Thymus (tissue), 11 donors: ENCODE measurements at regions not wholly inside any gene's neighbourhood (a gene's known extent, or its start where the extent isn't known, plus 50 kb on each side); places are given as distances from the start of the nearest gene placed in this dataset.

Experiments
- DNase-seq, 9 donors: peaks; one replicate each; pipeline ENCODE4 v3.0.0-alpha.2; 2013; ENCODE audit warnings: low spot score in 9 of 9, low read depth in 6 of 9, missing footprints in 1 of 9
- H3K27ac ChIP-seq, 2 donors: one replicate each; pipeline ENCODE4 v1.5.1; 2013; ENCODE audit warnings: control low read depth in 1 of 2, low read depth in 1 of 2, low read length in 1 of 2, mild to moderate bottlenecking in 1 of 2, moderate library complexity in 1 of 2
- H3K27me3 ChIP-seq, 2 donors: one replicate each; pipeline ENCODE4 v1.5.1; 2013; ENCODE audit warnings: low read length in 1 of 2; ENCODE audit not compliant: control insufficient read depth in 2 of 2, insufficient read depth in 1 of 2
- H3K36me3 ChIP-seq, 2 donors: one replicate each; pipeline ENCODE4 v1.5.1; 2013; ENCODE audit warnings: low read length in 1 of 2, mild to moderate bottlenecking in 1 of 2, moderate library complexity in 1 of 2; ENCODE audit not compliant: control insufficient read depth in 2 of 2, insufficient read depth in 2 of 2
- H3K4me1 ChIP-seq, 2 donors: one replicate each; pipeline ENCODE4 v1.5.1; 2013; ENCODE audit warnings: low read length in 2 of 2; ENCODE audit not compliant: control insufficient read depth in 2 of 2, insufficient read depth in 2 of 2
- H3K4me3 ChIP-seq, 2 donors: one replicate each; pipeline ENCODE4 v1.5.1; 2013; ENCODE audit warnings: low read length in 2 of 2, control low read depth in 1 of 2, mild to moderate bottlenecking in 1 of 2
- H3K9me3 ChIP-seq, 2 donors: one replicate each; pipeline ENCODE4 v1.5.1; 2013; ENCODE audit warnings: low read length in 1 of 2, mild to moderate bottlenecking in 1 of 2; ENCODE audit not compliant: control insufficient read depth in 2 of 2, insufficient read depth in 1 of 2
- WGBS: extraction: QIAGEN DNeasy Blood & Tissue Kit; methylation state at CpG from one replicate; pipeline ENCODE4 v1.1.7; 2013; 5-methylcytosine and 5-hydroxymethylcytosine counted together
- donor health status: healthy.

DNA sequence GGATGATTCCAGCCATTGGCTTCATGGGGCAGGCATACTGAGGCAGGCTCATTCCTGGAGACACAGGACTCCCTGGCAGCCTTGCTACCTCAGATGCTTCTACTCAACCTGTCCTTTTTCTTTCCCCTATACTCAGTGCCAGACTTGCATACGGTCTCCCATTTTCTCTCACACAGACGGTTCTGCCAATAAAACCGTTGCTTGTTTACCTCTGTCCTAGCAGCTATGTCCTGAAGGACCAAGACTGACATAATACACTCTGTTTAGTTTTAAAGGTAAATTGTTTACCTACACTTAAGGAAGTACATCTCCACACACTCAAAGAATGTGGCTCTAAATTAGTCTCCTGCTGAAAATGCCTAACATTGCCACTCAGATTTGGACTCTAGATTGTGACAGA lies 151.0 kb upstream of the RFX3 start:
- no peak for DNase-seq
- Histone ChIP-seq H3K4me1 (no peaks in the 10 kb centered on the region), H3K27ac (no peak overlapping the region), H3K36me3 (no peaks in the 10 kb centered on the region), H3K4me3 (no peak overlapping the region), H3K9me3 (no peaks in the 10 kb centered on the region), H3K27me3 (no peaks in the 10 kb centered on the region)
- 97% methylated on average over 3 of the region's 3 CpGs for WGBS

- Histone ChIP-seq H3K36me3 (no peaks in the 10 kb centered on the region), H3K27ac (no peak overlapping the region), H3K9me3 (no peaks in the 10 kb centered on the region), H3K4me1 (no peaks in the 10 kb centered on the region), H3K4me3 (no peak overlapping the region), H3K27me3 (no peaks in the 10 kb centered on the region)
- WGBS = 87% methylated on average over 2 of the region's 2 CpGs
- DNase-seq = no peak
Measured at GRCh38 chr9:3675946-3676345, 150.1 kb upstream of the RFX3 start.

DNA sequence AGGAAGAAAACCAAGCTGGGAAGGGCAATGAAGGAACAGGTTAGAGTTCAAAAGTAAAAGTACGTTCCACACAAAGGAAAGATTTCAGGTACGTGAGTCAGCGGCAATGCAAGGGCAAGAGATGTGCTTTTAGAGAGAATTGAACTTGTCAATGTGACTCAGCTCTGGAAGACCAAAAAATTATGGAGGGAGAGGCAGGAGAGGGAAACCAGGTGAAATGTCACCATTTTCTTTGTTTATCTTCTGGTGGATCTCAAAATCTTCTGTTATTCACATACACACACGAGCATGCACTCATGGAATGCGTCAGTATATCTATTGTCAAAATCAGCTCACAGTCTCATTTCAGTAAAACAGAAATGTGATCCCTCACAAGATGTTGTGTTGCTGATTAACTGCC lies 148.8 kb upstream of the RFX3 start:
- H3K27me3 ChIP-seq = no peaks in the 10 kb centered on the region
- no peak overlapping the region for H3K27ac ChIP-seq
- WGBS = 98% methylated on average over 5 of the region's 5 CpGs
- no peaks in the 10 kb centered on the region for H3K36me3 ChIP-seq
- DNase-seq = no peak
- H3K9me3 ChIP-seq = no peaks in the 10 kb centered on the region
- no peak overlapping the region for H3K4me3 ChIP-seq
- H3K4me1 ChIP-seq = no peaks in the 10 kb centered on the region

GRCh38 chr9:3672399-3672798 lies 146.6 kb upstream of the RFX3 start:
- WGBS = 90% methylated on average over 5 of the region's 5 CpGs

DNA sequence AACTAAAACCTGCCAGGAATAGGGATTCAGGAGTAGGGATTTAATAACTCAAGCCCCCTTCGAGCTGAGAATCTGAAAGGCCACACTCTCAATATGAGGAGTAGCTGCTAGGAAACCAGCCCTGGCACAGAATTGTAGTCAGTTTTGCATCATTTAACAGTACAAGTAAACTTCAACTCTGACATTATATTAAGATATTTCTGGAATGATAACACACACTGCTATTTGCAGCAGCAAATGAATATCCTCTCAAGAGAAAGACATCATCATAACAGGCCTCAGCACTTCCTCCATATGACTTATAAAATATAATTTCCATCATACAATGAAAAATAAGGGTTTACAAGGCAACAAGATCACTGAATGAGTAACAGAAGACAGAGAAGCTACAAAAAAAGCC lies 138.2 kb upstream of the RFX3 start:
- no peaks in the 10 kb centered on the region for H3K27me3 ChIP-seq
- H3K36me3 ChIP-seq = no peaks in the 10 kb centered on the region
- H3K4me3 ChIP-seq = no peak overlapping the region
- H3K27ac ChIP-seq = no peak overlapping the region
- DNase-seq = no peak
- no peaks in the 10 kb centered on the region for H3K9me3 ChIP-seq
- H3K4me1 ChIP-seq = no peaks in the 10 kb centered on the region
- 90% methylated on average over 1 of the region's 1 CpG for WGBS

More at GRCh38 chr9:3672399-3672798, 146.6 kb upstream of the RFX3 start:
- Histone ChIP-seq H3K4me1 (no peaks in the 10 kb centered on the region), H3K4me3 (no peak overlapping the region), H3K36me3 (no peaks in the 10 kb centered on the region), H3K27ac (no peak overlapping the region), H3K9me3 (no peaks in the 10 kb centered on the region), H3K27me3 (no peaks in the 10 kb centered on the region)
- DNase-seq = no peak

GRCh38 chr9:3662671-3663070 lies 136.9 kb upstream of the RFX3 start:
- DNase-seq = no peak
- H3K9me3 ChIP-seq = no peaks in the 10 kb centered on the region

GRCh38 chr9:3660936-3661335 lies 135.1 kb upstream of the RFX3 start:
- Histone ChIP-seq H3K4me1 (no peaks in the 10 kb centered on the region), H3K4me3 (no peak overlapping the region), H3K9me3 (no peaks in the 10 kb centered on the region), H3K27ac (no peak overlapping the region), H3K36me3 (no peaks in the 10 kb centered on the region), H3K27me3 (no peaks in the 10 kb centered on the region)
- no peak for DNase-seq
- WGBS = 93% methylated on average over 1 of the region's 1 CpG

More at GRCh38 chr9:3662671-3663070, 136.9 kb upstream of the RFX3 start:
- Histone ChIP-seq H3K4me1 (no peaks in the 10 kb centered on the region), H3K36me3 (no peaks in the 10 kb centered on the region), H3K4me3 (no peak overlapping the region), H3K27ac (no peak overlapping the region), H3K27me3 (no peaks in the 10 kb centered on the region)
- 95% methylated on average over 4 of the region's 4 CpGs for WGBS

GRCh38 chr9:3659647-3660046 lies 133.8 kb upstream of the RFX3 start:
- Histone ChIP-seq H3K36me3 (no peaks in the 10 kb centered on the region), H3K27ac (no peak overlapping the region), H3K27me3 (no peaks in the 10 kb centered on the region), H3K4me1 (no peaks in the 10 kb centered on the region), H3K9me3 (no peaks in the 10 kb centered on the region), H3K4me3 (no peak overlapping the region)
- DNase-seq = no peak
- WGBS = 76% methylated on average over 2 of the region's 2 CpGs

GRCh38 chr9:3658964-3659363 lies 133.2 kb upstream of the RFX3 start:
- no peaks in the 10 kb centered on the region for H3K9me3 ChIP-seq
- H3K4me1 ChIP-seq = no peaks in the 10 kb centered on the region
- DNase-seq = no peak
- H3K27ac ChIP-seq = no peak overlapping the region
- no peaks in the 10 kb centered on the region for H3K27me3 ChIP-seq
- no peak overlapping the region for H3K4me3 ChIP-seq
- H3K36me3 ChIP-seq = no peaks in the 10 kb centered on the region
- WGBS = 98% methylated on average over 3 of the region's 3 CpGs

DNA sequence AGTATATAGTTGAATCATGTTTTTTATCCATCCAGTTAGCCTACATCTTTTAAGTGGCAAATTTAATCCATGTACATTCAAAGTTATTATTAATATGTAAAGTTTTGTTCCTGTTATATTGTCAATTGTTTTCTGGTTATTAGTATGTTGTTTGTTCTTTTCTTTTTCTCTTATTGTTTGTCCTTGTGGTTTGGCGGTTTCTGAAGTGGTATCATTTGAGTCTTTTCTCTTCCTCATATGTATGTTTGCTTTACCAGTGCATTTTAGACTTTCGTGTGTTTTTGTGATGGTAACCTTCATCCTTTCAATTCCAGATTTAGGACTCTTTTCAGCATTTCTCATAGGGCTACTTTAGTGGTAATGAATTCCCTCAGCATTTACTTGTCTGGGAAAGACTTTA lies 130.4 kb upstream of the RFX3 start:
- no peaks in the 10 kb centered on the region for H3K9me3 ChIP-seq
- WGBS = 97% methylated on average over 2 of the region's 2 CpGs
- H3K4me1 ChIP-seq = no peaks in the 10 kb centered on the region
- H3K27ac ChIP-seq = no peak overlapping the region
- no peaks in the 10 kb centered on the region for H3K36me3 ChIP-seq
- H3K27me3 ChIP-seq = no peaks in the 10 kb centered on the region
- no peak for DNase-seq
- H3K4me3 ChIP-seq = no peak overlapping the region
